ENCODE measurements at regions not wholly inside any gene's neighbourhood (a gene's known extent, or its start where the extent isn't known, plus 50 kb on each side); places are given as distances from the start of the nearest gene placed in this dataset.

DNA sequence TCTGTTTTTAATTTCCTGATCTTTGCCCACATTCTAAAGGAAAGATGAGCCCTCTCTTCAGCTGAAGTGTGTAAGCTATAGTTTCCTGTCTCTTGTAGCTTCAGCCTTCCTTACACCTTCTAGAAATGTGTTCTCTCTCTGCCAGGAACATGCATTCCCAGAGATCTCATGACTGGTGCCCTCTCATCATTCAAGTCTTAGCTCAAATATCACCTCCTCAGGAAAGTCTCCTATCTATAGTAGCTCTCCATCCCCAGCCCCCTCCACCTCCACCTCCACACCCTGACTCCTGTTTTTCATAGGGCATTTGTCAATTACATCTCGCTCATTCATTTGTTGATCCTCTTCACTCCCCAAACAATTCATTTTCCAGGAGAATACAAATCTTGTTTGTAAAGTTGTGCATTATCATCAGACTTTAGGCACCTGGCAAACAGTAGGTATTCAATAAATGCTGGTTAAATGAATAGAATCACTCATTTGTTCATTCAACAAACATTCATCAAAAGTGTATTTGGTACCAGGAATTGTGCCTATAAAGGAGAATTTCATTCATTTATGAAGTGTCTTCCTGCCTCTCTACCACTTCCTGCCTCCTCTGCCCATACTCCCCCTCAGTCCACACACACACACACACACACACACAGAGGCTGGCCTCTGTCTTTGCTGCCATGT lies 160.3 kb downstream of the BBOX1 start:
- no peak for FAIRE-seq
- no peak for DNase-seq (ENCODE audit: insufficient read length)
- no peak for TF ChIP-seq POLR2AphosphoS5 (IDR thresholded peaks at IDR 0.05; ENCODE audit: low read depth, low read length)
- TF ChIP-seq POLR2A (IDR thresholded peaks at IDR 0.05; ENCODE audit: low read depth, low read length), result no peak
- TF ChIP-seq TAF1 (IDR thresholded peaks at IDR 0.05; ENCODE audit: borderline replicate concordance, low read depth, low read length), result no peak

DNA sequence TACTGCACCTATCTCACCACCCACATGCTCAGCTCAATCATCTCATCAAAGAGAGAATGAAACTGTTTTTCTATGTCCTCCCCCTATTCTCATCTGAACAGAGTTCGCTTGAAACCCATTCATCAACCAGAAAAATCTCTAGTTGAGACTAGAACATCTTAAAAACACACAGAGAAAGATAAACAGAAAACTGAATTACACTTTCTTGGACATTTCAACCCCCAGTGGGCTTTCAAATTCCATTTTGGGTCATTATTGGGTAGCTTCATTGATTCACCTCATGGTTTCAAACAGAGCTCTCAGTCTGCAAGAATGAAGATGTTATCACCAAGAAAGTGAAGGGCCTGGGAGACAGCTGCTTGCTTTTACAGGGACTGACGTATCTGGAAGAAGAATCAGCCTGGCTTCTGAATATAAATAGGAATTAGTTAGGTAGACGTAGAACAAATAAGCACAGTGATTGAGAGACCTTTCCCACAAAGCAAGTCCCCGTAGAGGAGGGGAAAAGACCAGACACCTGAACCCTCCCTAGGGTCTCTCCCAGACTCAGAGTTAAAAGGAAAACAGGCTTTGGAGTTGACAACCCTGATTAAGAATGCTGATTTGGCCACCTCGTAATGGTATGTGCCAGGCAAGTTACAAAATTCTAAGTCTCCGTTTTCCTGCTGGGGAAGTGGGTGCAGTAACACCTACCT lies 155.7 kb downstream of the BBOX1 start:
- DNase-seq (ENCODE audit: insufficient read length) (no peak), FAIRE-seq (no peak)
- no peak for TF ChIP-seq POLR2AphosphoS5 (IDR thresholded peaks at IDR 0.05; ENCODE audit: low read depth, low read length)
- no peak for TF ChIP-seq POLR2A (IDR thresholded peaks at IDR 0.05; ENCODE audit: low read depth, low read length)
- no peak for TF ChIP-seq TAF1 (IDR thresholded peaks at IDR 0.05; ENCODE audit: borderline replicate concordance, low read depth, low read length)

DNA sequence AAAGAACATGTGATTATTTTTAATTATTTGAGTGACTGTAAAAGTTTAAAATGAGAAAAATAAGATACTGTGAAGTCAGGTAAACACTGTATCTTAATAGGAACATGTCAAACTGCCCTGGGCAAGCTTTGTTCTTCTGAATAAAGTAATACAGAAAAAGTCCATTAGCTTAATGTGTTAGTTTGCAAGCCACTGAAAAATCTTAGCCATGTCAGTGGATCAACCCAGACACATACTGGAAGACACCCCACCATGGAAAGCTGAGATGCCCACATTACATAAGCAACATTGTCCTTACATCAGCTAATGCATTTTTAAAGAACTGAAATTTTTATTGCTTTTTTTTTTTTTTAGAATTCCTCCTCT lies 155.2 kb downstream of the BBOX1 start:
- no peak for FAIRE-seq
- TF ChIP-seq TAF1 (IDR thresholded peaks at IDR 0.05; ENCODE audit: borderline replicate concordance, low read depth, low read length) (no peak), POLR2AphosphoS5 (IDR thresholded peaks at IDR 0.05; ENCODE audit: low read depth, low read length) (no peak), POLR2A (IDR thresholded peaks at IDR 0.05; ENCODE audit: low read depth, low read length) (no peak)

DNA sequence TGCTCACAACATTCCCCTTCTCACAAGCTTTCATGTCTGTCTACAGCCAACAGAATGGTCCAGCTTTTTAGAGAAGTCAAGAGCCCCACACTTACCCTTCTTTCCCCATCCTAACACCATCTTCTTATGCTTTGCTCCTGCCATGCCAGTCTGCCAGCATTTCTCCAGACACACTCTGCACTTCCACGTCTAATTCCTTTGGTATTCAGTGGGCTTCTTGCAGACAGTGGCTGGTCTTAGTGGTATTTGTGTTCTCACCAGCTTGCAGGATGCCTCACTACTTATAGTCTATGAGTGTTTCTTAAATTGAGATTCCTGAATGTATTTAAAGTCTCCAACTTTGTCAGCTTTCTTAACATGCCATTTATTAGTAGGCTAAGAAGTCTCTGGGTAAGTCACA lies 154.4 kb downstream of the BBOX1 start:
- FAIRE-seq, result no peak
- TF ChIP-seq TAF1 (IDR thresholded peaks at IDR 0.05; ENCODE audit: borderline replicate concordance, low read depth, low read length) (no peak), POLR2A (IDR thresholded peaks at IDR 0.05; ENCODE audit: low read depth, low read length) (no peak), POLR2AphosphoS5 (IDR thresholded peaks at IDR 0.05; ENCODE audit: low read depth, low read length) (no peak)
- no peak for DNase-seq (ENCODE audit: insufficient read length)

More for the DNA sequence above, 155.2 kb downstream of the BBOX1 start:
- no peak for DNase-seq (ENCODE audit: insufficient read length)

DNA sequence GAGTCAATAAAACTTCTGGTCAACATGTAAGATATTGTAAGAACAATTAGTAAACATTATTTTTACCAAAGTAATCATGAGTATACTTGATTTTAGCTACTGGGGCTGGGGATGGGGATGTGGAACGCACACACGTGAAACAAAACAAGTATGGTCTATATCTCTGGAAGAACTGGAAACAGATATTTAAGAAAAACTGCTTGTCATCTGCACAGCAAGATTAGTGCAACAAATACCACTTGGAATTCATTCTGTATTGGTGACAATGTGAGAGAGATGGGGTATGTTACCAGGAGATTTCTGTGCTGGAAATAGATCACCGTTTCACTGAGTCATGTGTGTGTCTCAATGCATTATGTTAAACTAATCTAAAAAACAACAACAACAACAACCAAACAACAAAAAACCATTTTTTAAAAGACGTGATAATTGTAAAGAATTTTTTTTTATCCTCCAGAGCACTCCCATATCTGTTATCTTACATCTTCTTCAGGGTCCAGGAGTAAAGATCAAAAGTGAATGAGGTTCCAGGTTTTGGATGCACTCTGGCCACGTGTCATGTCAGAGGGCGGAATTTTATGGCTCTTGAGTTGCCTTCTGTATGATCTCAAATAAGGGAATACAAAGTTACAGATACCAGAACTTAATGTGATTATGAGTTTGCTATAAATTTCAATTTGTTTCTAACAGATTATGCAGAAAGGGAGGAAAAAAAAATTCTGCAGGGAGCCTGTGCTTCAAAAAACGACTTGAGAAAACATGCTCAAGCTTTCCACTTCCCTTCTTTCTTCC lies 153.0 kb downstream of the BBOX1 start:
- no peak for TF ChIP-seq TAF1 (IDR thresholded peaks at IDR 0.05; ENCODE audit: borderline replicate concordance, low read depth, low read length)
- no peak for TF ChIP-seq POLR2A (IDR thresholded peaks at IDR 0.05; ENCODE audit: low read depth, low read length)
- TF ChIP-seq POLR2AphosphoS5 (IDR thresholded peaks at IDR 0.05; ENCODE audit: low read depth, low read length), result no peak
- DNase-seq (ENCODE audit: insufficient read length) (no peak), FAIRE-seq (no peak)

DNA sequence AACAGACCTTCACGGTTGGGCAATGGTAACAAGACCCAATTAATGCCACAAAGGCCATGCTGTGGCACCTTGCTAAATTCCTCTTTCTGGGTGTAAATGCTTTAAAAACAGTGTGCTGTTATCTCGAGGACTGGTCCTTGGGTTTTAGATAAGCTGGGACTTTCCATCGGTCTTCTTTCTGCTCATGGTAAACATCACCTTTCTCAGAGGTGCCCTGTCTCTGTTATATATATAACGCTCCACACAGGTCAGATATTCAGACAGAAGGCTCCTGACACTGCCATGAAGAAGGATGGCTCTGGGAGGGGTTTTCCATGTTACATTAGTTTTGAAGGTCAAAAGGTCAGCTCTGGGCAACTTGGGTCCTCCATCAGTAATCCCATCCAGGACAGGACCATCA lies 151.6 kb downstream of the BBOX1 start:
- TF ChIP-seq POLR2A (IDR thresholded peaks at IDR 0.05; ENCODE audit: low read depth, low read length) (no peak), POLR2AphosphoS5 (IDR thresholded peaks at IDR 0.05; ENCODE audit: low read depth, low read length) (no peak), TAF1 (IDR thresholded peaks at IDR 0.05; ENCODE audit: borderline replicate concordance, low read depth, low read length) (no peak)
- no peak for FAIRE-seq

DNA sequence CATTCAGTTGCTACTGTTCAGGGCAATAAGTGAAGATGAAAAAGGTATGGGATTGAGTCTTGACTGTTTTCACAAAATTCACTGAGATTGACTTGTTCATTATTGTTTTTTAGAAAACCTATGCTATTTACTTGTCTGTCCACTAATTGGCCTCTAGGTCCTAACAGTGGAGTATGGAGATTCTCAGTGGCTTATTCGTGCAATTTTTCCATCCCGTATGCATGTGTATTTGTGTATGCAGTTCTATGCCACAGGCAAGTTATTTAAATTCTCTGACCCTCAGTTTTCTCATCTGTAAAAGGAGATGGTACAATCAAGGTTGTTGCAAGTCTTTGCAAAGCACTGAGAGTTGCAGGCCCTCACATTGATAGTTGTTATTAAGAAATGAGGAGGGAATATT lies 151.0 kb downstream of the BBOX1 start:
- no peak for TF ChIP-seq POLR2A (IDR thresholded peaks at IDR 0.05; ENCODE audit: low read depth, low read length)
- no peak for TF ChIP-seq TAF1 (IDR thresholded peaks at IDR 0.05; ENCODE audit: borderline replicate concordance, low read depth, low read length)
- no peak for TF ChIP-seq POLR2AphosphoS5 (IDR thresholded peaks at IDR 0.05; ENCODE audit: low read depth, low read length)
- DNase-seq (ENCODE audit: insufficient read length) (no peak), FAIRE-seq (no peak)

More for the DNA sequence above, 151.6 kb downstream of the BBOX1 start:
- no peak for DNase-seq (ENCODE audit: insufficient read length)

DNA sequence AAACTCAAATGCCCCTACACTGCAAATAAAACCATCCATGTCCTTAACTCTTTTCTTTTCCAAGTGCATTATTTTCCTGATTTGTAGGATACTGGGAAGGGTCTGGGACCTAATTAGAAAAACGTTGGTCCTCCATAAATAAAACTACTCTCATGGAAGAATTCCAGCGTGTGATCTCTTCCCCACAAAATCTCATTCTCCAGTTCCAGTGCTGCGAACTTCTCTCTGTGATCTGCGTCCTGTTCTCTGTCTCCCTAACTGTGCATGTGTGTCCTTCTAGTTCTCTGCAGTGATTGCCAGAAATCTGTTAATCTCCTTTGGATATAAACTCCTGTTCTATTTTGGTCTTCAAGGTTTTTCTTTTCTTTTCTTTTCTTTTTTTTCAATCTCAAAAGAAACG lies 148.1 kb downstream of the BBOX1 start:
- TF ChIP-seq TAF1 (IDR thresholded peaks at IDR 0.05; ENCODE audit: borderline replicate concordance, low read depth, low read length) (no peak), POLR2A (IDR thresholded peaks at IDR 0.05; ENCODE audit: low read depth, low read length) (no peak), POLR2AphosphoS5 (IDR thresholded peaks at IDR 0.05; ENCODE audit: low read depth, low read length) (no peak)
- DNase-seq (ENCODE audit: insufficient read length) (no peak), FAIRE-seq (no peak)

DNA sequence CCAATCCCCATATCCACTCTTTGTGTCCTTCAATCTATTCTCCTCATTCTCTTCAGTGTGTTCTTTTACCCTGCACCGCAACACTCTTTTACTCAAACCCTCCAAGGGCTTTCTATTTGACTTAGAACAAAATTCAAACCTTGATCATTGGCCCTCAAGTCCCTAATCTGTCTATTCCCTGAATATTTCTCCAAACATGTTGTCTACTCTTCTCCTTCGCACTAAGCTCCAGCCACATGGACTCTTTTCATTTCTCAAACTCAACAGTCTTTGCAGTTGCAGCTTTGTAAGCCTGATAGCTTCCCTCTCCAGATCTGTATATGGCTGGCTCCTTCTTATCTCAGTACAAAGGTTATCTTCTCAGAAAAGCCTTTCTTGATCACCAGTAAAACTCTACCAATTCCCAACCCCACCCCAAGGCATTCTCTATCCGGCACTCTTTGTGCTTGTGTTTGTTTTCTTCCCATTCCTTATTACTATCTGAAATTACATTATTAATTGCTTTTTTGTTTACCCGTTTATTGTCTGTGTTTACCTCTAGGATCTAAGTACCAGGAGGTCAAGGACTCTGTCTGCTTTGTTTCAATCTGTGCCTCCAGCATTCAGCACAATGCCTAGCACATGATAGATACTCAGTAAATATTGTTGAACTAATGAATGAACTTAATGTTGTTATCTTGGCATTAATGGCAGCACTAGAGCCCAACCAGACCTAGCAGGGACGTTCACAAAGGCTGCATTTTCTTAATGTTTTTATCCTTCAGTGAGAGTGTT lies 147.4 kb downstream of the BBOX1 start:
- TF ChIP-seq POLR2A (IDR thresholded peaks at IDR 0.05; ENCODE audit: low read depth, low read length), result no peak
- TF ChIP-seq POLR2AphosphoS5 (IDR thresholded peaks at IDR 0.05; ENCODE audit: low read depth, low read length), result no peak
- DNase-seq (ENCODE audit: insufficient read length) (no peak), FAIRE-seq (no peak)

DNA sequence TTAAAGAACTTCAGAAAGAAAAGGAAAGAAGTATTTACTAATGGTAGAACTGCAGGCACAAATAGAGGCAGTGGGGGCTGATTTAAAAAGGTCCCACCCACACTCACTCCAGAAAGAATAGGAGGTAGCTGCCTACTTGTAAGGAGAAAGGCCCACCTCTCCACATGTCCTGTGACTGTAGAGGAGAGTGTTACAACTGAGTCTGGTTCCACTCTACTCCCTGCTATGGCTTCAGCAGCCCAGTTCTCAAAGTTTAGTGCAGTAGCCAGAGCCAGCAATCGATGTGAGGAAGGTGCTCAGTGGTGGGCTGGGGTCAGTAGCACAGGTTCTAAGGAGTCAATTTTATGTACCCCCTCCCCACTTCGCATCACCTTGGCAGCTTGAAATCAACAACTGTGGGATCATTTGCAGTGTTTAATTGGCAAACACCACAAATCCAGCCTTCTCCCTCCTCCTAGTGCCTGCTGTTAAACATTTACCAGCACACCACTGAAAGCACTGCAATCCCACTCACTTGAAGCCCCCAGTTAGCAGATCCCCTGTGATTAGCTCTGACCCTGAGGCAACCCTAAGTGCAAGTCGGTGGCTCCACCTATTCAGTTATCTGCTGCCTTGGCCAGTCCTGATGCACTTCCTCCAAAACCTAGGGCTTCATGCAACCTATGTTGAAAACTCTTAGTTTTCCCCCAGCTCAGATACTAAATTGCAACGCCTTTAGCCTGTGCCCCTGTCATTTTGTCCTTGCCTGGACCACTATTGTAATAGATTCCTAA lies 146.6 kb downstream of the BBOX1 start:
- FAIRE-seq (no peak), DNase-seq (ENCODE audit: insufficient read length) (no peak)
- TF ChIP-seq TAF1 (IDR thresholded peaks at IDR 0.05; ENCODE audit: borderline replicate concordance, low read depth, low read length), result no peak
- TF ChIP-seq POLR2AphosphoS5 (IDR thresholded peaks at IDR 0.05; ENCODE audit: low read depth, low read length), result no peak
- no peak for TF ChIP-seq POLR2A (IDR thresholded peaks at IDR 0.05; ENCODE audit: low read depth, low read length)

All from GM12892 (cell line).